ENCODE measurements at regions not wholly inside any gene's neighbourhood (a gene's known extent, or its start where the extent isn't known, plus 50 kb on each side); places are given as distances from the start of the nearest gene placed in this dataset.
"Not testable (repeated sequence)": the region's sequence is repeated elsewhere in the genome, so short reads cannot be mapped to it uniquely, and the experiment has no call there.

DNA sequence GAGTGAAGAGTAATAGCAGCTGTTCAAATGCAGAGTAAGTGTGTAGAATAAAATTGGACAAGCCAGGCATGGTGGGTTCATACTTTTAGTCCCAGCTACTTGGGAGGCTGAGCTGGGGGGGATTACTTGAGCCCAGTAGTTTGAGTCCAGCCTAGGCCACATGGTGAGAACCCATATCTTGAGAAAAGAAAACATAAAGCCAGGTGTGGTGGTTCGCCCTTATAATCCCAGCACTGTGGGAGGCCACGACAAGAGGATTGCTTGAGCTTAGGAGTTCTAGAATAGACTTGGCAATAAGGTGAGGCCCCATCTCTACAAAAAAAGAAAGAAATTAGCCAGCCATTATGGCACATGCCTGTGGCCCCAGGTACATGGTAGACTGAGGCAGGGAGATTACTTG lies 1241.1 kb downstream of the UQCRFS1 start:
- WGBS (ENCODE audit: insufficient coverage), result 100% methylated on average over 2 of the region's 2 CpGs
- Histone ChIP-seq H3K27ac (ENCODE audit: insufficient read depth in 1 of 2, low read depth in 1 of 2, low read length in 2 of 2, poor library complexity in 1 of 2, severe bottlenecking in 2 of 2) (no peak overlapping the region), H3K4me3 (ENCODE audit: control insufficient read depth in 1 of 7, extremely low read depth in 1 of 7, insufficient read depth in 4 of 7, low read depth in 2 of 7, low read length in 6 of 7) (no peak overlapping the region), H3K9me3 (ENCODE audit: control extremely low read depth in 1 of 5, control insufficient read depth in 4 of 5, insufficient read depth in 2 of 5, low read depth in 1 of 5, low read length in 4 of 5) (no peaks in the 10 kb centered on the region), H3K27me3 (replicated peaks in 2 of 5; ENCODE audit: control insufficient read depth in 4 of 5, insufficient read depth in 5 of 5, low read length in 4 of 5) (peaks cover 0 to 2% (median 0%) of the 10 kb centered on the region in 5 experiments), H3K4me1 (ENCODE audit: control extremely low read depth in 1 of 4, control insufficient read depth in 4 of 4, insufficient read depth in 4 of 4, low read length in 3 of 4) (no peaks in the 10 kb centered on the region), H3K36me3 (ENCODE audit: control insufficient read depth in 4 of 4, insufficient read depth in 4 of 4, low read length in 3 of 4) (no peaks in the 10 kb centered on the region)
- ChIA-PET POLR2A (no interaction called here), CTCF (interaction anchor here (2.5 kb wide), 1 partner anchor 9 kb away, joined by 7 read pairs; no protein-coding TSS in a partner anchor)
- no peak for DNase-seq

- POLR2A ChIA-PET, result no interaction called here
- no peak overlapping the region for H3K4me3 ChIP-seq (ENCODE audit: control insufficient read depth in 1 of 7, extremely low read depth in 1 of 7, insufficient read depth in 4 of 7, low read depth in 2 of 7, low read length in 6 of 7)
- 93% methylated on average over 4 of the region's 5 CpGs for WGBS (ENCODE audit: insufficient coverage)
- CTCF ChIA-PET, result no interaction called here
- H3K27ac ChIP-seq (ENCODE audit: insufficient read depth in 1 of 2, low read depth in 1 of 2, low read length in 2 of 2, poor library complexity in 1 of 2, severe bottlenecking in 2 of 2), result no peak overlapping the region
- no peaks in the 10 kb centered on the region for H3K9me3 ChIP-seq (ENCODE audit: control extremely low read depth in 1 of 5, control insufficient read depth in 4 of 5, insufficient read depth in 2 of 5, low read depth in 1 of 5, low read length in 4 of 5)
- H3K36me3 ChIP-seq (ENCODE audit: control insufficient read depth in 4 of 4, insufficient read depth in 4 of 4, low read length in 3 of 4), result no peaks in the 10 kb centered on the region
- DNase-seq, result no peak
- H3K4me1 ChIP-seq (ENCODE audit: control extremely low read depth in 1 of 4, control insufficient read depth in 4 of 4, insufficient read depth in 4 of 4, low read length in 3 of 4), result no peaks in the 10 kb centered on the region
- H3K27me3 ChIP-seq (replicated peaks in 2 of 5; ENCODE audit: control insufficient read depth in 4 of 5, insufficient read depth in 5 of 5, low read length in 4 of 5), result peaks cover 0 to 2% (median 0%) of the 10 kb centered on the region in 5 experiments
Measured at GRCh38 chr19:27971071-27971470, 1241.9 kb downstream of the UQCRFS1 start.

GRCh38 chr19:27966390-27966816 lies 1246.5 kb downstream of the UQCRFS1 start:
- peak; percentile 3 to 28 (median 15) for DNase-seq
- peaks cover 0 to 3% (median 0%) of the 10 kb centered on the region in 5 experiments for H3K27me3 ChIP-seq (replicated peaks in 2 of 5; ENCODE audit: control insufficient read depth in 4 of 5, insufficient read depth in 5 of 5, low read length in 4 of 5)
- H3K4me3 ChIP-seq (ENCODE audit: control insufficient read depth in 1 of 7, extremely low read depth in 1 of 7, insufficient read depth in 4 of 7, low read depth in 2 of 7, low read length in 6 of 7), result no peak overlapping the region
- ChIA-PET CTCF (interaction anchor here (0.7 to 1.8 kb wide), 5 partner anchors 9 to 913 kb away, joined by 3 to 7 read pairs (median 4); no protein-coding TSS in a partner anchor), POLR2A (no interaction called here)
- H3K9me3 ChIP-seq (ENCODE audit: control extremely low read depth in 1 of 5, control insufficient read depth in 4 of 5, insufficient read depth in 2 of 5, low read depth in 1 of 5, low read length in 4 of 5), result no peaks in the 10 kb centered on the region
- no CpG with 5 or more reads among the region's 2 CpGs for WGBS (ENCODE audit: insufficient coverage)
- no peak overlapping the region for H3K27ac ChIP-seq (ENCODE audit: insufficient read depth in 1 of 2, low read depth in 1 of 2, low read length in 2 of 2, poor library complexity in 1 of 2, severe bottlenecking in 2 of 2)
- no peaks in the 10 kb centered on the region for H3K4me1 ChIP-seq (ENCODE audit: control extremely low read depth in 1 of 4, control insufficient read depth in 4 of 4, insufficient read depth in 4 of 4, low read length in 3 of 4)
- H3K36me3 ChIP-seq (ENCODE audit: control insufficient read depth in 4 of 4, insufficient read depth in 4 of 4, low read length in 3 of 4), result no peaks in the 10 kb centered on the region

DNA sequence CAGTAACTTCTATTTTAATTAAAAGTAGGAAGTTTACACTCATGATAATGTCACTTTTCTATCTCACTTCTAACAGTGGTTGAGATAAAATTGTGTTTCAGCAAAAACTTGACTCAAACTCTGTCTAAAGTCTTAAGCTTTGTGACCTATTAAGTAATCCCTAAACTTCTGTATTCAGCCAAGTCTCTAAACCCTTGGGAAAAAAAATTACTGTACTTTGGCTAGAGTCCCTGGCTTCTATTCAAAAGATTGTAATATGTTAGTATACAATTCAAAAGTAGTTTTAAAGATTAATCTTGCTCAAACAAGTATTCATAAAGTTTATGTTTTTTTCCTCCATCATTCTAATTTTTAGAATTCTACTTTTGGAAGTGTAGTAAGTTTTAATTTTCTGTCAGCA lies 1248.8 kb downstream of the UQCRFS1 start:
- H3K4me3 ChIP-seq (ENCODE audit: control insufficient read depth in 1 of 7, extremely low read depth in 1 of 7, insufficient read depth in 4 of 7, low read depth in 2 of 7, low read length in 6 of 7), result no peak overlapping the region
- DNase-seq, result no peak
- H3K9me3 ChIP-seq (ENCODE audit: control extremely low read depth in 1 of 5, control insufficient read depth in 4 of 5, insufficient read depth in 2 of 5, low read depth in 1 of 5, low read length in 4 of 5), result no peaks in the 10 kb centered on the region
- H3K27ac ChIP-seq (ENCODE audit: insufficient read depth in 1 of 2, low read depth in 1 of 2, low read length in 2 of 2, poor library complexity in 1 of 2, severe bottlenecking in 2 of 2), result no peak overlapping the region
- no peaks in the 10 kb centered on the region for H3K4me1 ChIP-seq (ENCODE audit: control extremely low read depth in 1 of 4, control insufficient read depth in 4 of 4, insufficient read depth in 4 of 4, low read length in 3 of 4)
- POLR2A ChIA-PET, result no interaction called here
- H3K27me3 ChIP-seq (replicated peaks in 2 of 5; ENCODE audit: control insufficient read depth in 4 of 5, insufficient read depth in 5 of 5, low read length in 4 of 5), result peaks cover 0 to 5% (median 0%) of the 10 kb centered on the region in 5 experiments
- CTCF ChIA-PET, result interaction anchor here (2.0 kb wide), 1 partner anchor 9 kb away, joined by 7 read pairs; no protein-coding TSS in a partner anchor
- H3K36me3 ChIP-seq (ENCODE audit: control insufficient read depth in 4 of 4, insufficient read depth in 4 of 4, low read length in 3 of 4), result no peaks in the 10 kb centered on the region

GRCh38 chr19:27962264-27962663 lies 1250.7 kb downstream of the UQCRFS1 start:
- CTCF ChIA-PET, result interaction anchor here (2.0 kb wide), 1 partner anchor 11 kb away, joined by 7 read pairs; no protein-coding TSS in a partner anchor
- no peak overlapping the region for H3K27ac ChIP-seq (ENCODE audit: insufficient read depth in 1 of 2, low read depth in 1 of 2, low read length in 2 of 2, poor library complexity in 1 of 2, severe bottlenecking in 2 of 2)

GRCh38 chr19:27955485-27956480 lies 1257.2 kb downstream of the UQCRFS1 start:
- no peaks in the 10 kb centered on the region for H3K4me1 ChIP-seq (ENCODE audit: control extremely low read depth in 1 of 4, control insufficient read depth in 4 of 4, insufficient read depth in 4 of 4, low read length in 3 of 4)
- CTCF ChIA-PET, result no interaction called here
- POLR2A ChIA-PET, result no interaction called here
- H3K27me3 ChIP-seq (replicated peaks in 2 of 5; ENCODE audit: control insufficient read depth in 4 of 5, insufficient read depth in 5 of 5, low read length in 4 of 5), result peaks cover 0 to 2% (median 0%) of the 10 kb centered on the region in 5 experiments
- no peak overlapping the region for H3K27ac ChIP-seq (ENCODE audit: insufficient read depth in 1 of 2, low read depth in 1 of 2, low read length in 2 of 2, poor library complexity in 1 of 2, severe bottlenecking in 2 of 2)
- DNase-seq, result no peak
- no peaks in the 10 kb centered on the region for H3K36me3 ChIP-seq (ENCODE audit: control insufficient read depth in 4 of 4, insufficient read depth in 4 of 4, low read length in 3 of 4)
- 45% methylated on average over 3 of the region's 9 CpGs for WGBS (ENCODE audit: insufficient coverage)
- no peak overlapping the region for H3K4me3 ChIP-seq (ENCODE audit: control insufficient read depth in 1 of 7, extremely low read depth in 1 of 7, insufficient read depth in 4 of 7, low read depth in 2 of 7, low read length in 6 of 7)
- H3K9me3 ChIP-seq (ENCODE audit: control extremely low read depth in 1 of 5, control insufficient read depth in 4 of 5, insufficient read depth in 2 of 5, low read depth in 1 of 5, low read length in 4 of 5), result no peaks in the 10 kb centered on the region

More at GRCh38 chr19:27962264-27962663, 1250.7 kb downstream of the UQCRFS1 start:
- H3K9me3 ChIP-seq (ENCODE audit: control extremely low read depth in 1 of 5, control insufficient read depth in 4 of 5, insufficient read depth in 2 of 5, low read depth in 1 of 5, low read length in 4 of 5), result no peaks in the 10 kb centered on the region
- no peaks in the 10 kb centered on the region for H3K4me1 ChIP-seq (ENCODE audit: control extremely low read depth in 1 of 4, control insufficient read depth in 4 of 4, insufficient read depth in 4 of 4, low read length in 3 of 4)
- peaks cover 0 to 5% (median 0%) of the 10 kb centered on the region in 5 experiments for H3K27me3 ChIP-seq (replicated peaks in 2 of 5; ENCODE audit: control insufficient read depth in 4 of 5, insufficient read depth in 5 of 5, low read length in 4 of 5)
- POLR2A ChIA-PET, result no interaction called here
- DNase-seq, result no peak
- no peaks in the 10 kb centered on the region for H3K36me3 ChIP-seq (ENCODE audit: control insufficient read depth in 4 of 4, insufficient read depth in 4 of 4, low read length in 3 of 4)
- 70% methylated on average over 3 of the region's 3 CpGs for WGBS (ENCODE audit: insufficient coverage)
- no peak overlapping the region for H3K4me3 ChIP-seq (ENCODE audit: control insufficient read depth in 1 of 7, extremely low read depth in 1 of 7, insufficient read depth in 4 of 7, low read depth in 2 of 7, low read length in 6 of 7)

DNA sequence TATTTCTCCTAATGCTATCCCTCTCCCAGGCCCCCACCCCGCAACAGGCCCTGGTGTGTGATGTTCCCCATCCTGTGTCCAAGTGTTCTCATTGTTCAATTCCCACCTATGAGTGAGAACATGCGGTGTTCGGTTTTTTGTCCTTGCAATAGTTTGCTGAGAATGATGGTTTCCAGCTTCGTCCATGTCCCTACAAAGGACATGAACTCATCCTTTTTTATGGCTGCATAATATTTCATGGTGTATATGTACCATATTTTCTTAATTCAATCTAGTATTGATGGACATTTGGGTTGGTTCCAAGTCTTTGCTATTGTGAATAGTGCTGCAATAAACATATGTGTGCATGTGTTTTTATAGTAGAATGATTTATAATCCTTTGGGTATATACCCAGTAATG lies 1270.3 kb downstream of the UQCRFS1 start:
- H3K4me3 ChIP-seq (ENCODE audit: control insufficient read depth in 1 of 7, extremely low read depth in 1 of 7, insufficient read depth in 4 of 7, low read depth in 2 of 7, low read length in 6 of 7); DNase-seq; H3K4me1 ChIP-seq (ENCODE audit: control extremely low read depth in 1 of 4, control insufficient read depth in 4 of 4, insufficient read depth in 4 of 4, low read length in 3 of 4); CTCF ChIA-PET; H3K27me3 ChIP-seq (replicated peaks in 2 of 5; ENCODE audit: control insufficient read depth in 4 of 5, insufficient read depth in 5 of 5, low read length in 4 of 5); H3K27ac ChIP-seq (ENCODE audit: insufficient read depth in 1 of 2, low read depth in 1 of 2, low read length in 2 of 2, poor library complexity in 1 of 2, severe bottlenecking in 2 of 2); H3K9me3 ChIP-seq (ENCODE audit: control extremely low read depth in 1 of 5, control insufficient read depth in 4 of 5, insufficient read depth in 2 of 5, low read depth in 1 of 5, low read length in 4 of 5); POLR2A ChIA-PET; H3K36me3 ChIP-seq (ENCODE audit: control insufficient read depth in 4 of 4, insufficient read depth in 4 of 4, low read length in 3 of 4): not testable (repeated sequence)
- WGBS (ENCODE audit: insufficient coverage), result no CpG with 5 or more reads among the region's 4 CpGs

Measured in common myeloid progenitor, CD34-positive (primary cell).